ENCODE measurements at regions not wholly inside any gene's neighbourhood (a gene's known extent, or its start where the extent isn't known, plus 50 kb on each side); places are given as distances from the start of the nearest gene placed in this dataset.

- DNase-seq, result peak; percentile 73
- Histone ChIP-seq H3K4me3 (ENCODE audit: low read length) (no peak overlapping the region), H3K9me3 (ENCODE audit: control insufficient read depth, low read length) (no peaks in the 10 kb centered on the region), H3K36me3 (ENCODE audit: control insufficient read depth, insufficient read depth, low read length) (no peaks in the 10 kb centered on the region), H3K9ac (ENCODE audit: extremely low read depth, low read length, poor library complexity, severe bottlenecking) (no peak overlapping the region), H3K27ac (ENCODE audit: low read depth, low read length) (peak overlapping the region; percentile 74), H3K4me1 (ENCODE audit: control insufficient read depth, insufficient read depth, low read length) (peaks cover 3% of the 10 kb centered on the region), H3K27me3 (ENCODE audit: control insufficient read depth, insufficient read depth, low read length, poor library complexity, severe bottlenecking) (peaks cover 10% of the 10 kb centered on the region)
- H3K4me1 Mint-ChIP-seq, result peaks cover 14% of the 10 kb centered on the region
- no peaks in the 10 kb centered on the region for H3K36me3 Mint-ChIP-seq (ENCODE audit: low read depth)
- WGBS, 2 experiments (ENCODE audit: insufficient coverage in 1 of 2, insufficient read length in 1 of 2), result 61 to 74% methylated on average over 5 to 12 of the region's 12 CpGs
- H3K9me3 Mint-ChIP-seq, result no peaks in the 10 kb centered on the region
- TF ChIP-seq CTCF (conservative IDR thresholded peaks at IDR 0.05), result peak; percentile 61
- H3K27ac Mint-ChIP-seq, result no peak overlapping the region
- peaks cover 16% of the 10 kb centered on the region for H3K27me3 Mint-ChIP-seq (ENCODE audit: insufficient read depth)
- no peak overlapping the region for H3K4me3 Mint-ChIP-seq
These were observed 140.8 kb downstream of the BARX1 start for GRCh38 chr9:93814077-93814956.

DNA sequence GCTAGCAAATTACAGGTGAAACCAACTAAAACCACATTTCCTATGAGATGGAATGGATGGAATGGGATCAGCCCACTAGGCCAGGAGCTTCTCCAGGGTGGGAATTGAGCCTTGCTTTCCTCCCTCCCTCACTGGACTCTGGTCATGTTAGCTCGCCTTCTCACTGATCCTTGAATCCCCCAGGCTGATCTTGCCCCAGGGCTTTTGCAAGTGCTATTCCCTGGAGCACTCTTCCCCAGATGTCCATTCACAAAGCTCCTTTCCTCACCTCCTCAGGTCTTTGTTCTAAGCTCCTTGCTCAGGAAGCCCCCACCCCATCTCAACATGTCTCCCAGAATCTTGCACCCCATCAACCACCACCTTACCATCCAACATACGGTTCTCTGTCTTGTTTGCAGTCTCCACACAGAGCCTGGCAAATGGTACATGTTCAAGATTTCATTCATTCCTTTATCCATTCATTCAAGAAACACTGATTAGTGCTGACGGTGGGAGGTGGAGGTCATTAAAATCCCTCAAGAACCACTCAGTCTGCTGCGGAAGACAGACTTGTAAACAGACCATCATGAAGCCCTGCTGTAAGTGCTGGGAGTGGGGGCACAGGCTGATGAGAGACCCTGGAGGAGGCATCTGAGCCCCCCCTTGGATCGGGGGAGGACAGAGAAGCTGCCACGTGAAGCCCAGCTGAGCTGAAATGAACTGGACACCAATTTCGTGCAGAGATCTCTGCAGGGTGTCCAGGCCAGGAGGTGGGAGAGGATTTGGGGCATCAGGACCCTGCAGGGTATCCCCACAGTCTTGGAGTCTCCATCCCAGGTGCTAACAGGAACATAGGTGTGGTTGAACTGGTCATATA lies 141.7 kb downstream of the BARX1 start:
- H3K4me3 Mint-ChIP-seq, result no peak overlapping the region
- no peaks in the 10 kb centered on the region for H3K36me3 ChIP-seq (ENCODE audit: control insufficient read depth, insufficient read depth, low read length)
- H3K4me3 ChIP-seq (ENCODE audit: low read length), result no peak overlapping the region
- WGBS, 2 experiments (ENCODE audit: insufficient coverage in 1 of 2, insufficient read length in 1 of 2), result 80 to 81% methylated on average over 5 to 7 of the region's 7 CpGs
- peaks cover 3% of the 10 kb centered on the region for H3K4me1 ChIP-seq (ENCODE audit: control insufficient read depth, insufficient read depth, low read length)
- H3K9me3 ChIP-seq (ENCODE audit: control insufficient read depth, low read length), result no peaks in the 10 kb centered on the region
- TF ChIP-seq CTCF (conservative IDR thresholded peaks at IDR 0.05), result no peak
- H3K27ac Mint-ChIP-seq, result no peak overlapping the region
- peaks cover 11% of the 10 kb centered on the region for H3K27me3 Mint-ChIP-seq (ENCODE audit: insufficient read depth)
- no peak for DNase-seq
- peaks cover 14% of the 10 kb centered on the region for H3K4me1 Mint-ChIP-seq
- H3K9ac ChIP-seq (ENCODE audit: extremely low read depth, low read length, poor library complexity, severe bottlenecking), result no peak overlapping the region
- peaks cover 10% of the 10 kb centered on the region for H3K27me3 ChIP-seq (ENCODE audit: control insufficient read depth, insufficient read depth, low read length, poor library complexity, severe bottlenecking)
- H3K9me3 Mint-ChIP-seq, result no peaks in the 10 kb centered on the region
- H3K36me3 Mint-ChIP-seq (ENCODE audit: low read depth), result no peaks in the 10 kb centered on the region
- no peak overlapping the region for H3K27ac ChIP-seq (ENCODE audit: low read depth, low read length)

GRCh38 chr9:93812410-93812668 lies 142.8 kb downstream of the BARX1 start:
- H3K4me1 ChIP-seq (ENCODE audit: control insufficient read depth, insufficient read depth, low read length), result peaks cover 3% of the 10 kb centered on the region
- H3K27ac ChIP-seq (ENCODE audit: low read depth, low read length), result no peak overlapping the region
- Mint-ChIP-seq H3K27me3 (ENCODE audit: insufficient read depth) (peaks cover 5% of the 10 kb centered on the region), H3K27ac (no peak overlapping the region), H3K9me3 (no peaks in the 10 kb centered on the region), H3K4me3 (no peak overlapping the region), H3K4me1 (peaks cover 14% of the 10 kb centered on the region), H3K36me3 (ENCODE audit: low read depth) (no peaks in the 10 kb centered on the region)
- no peak overlapping the region for H3K9ac ChIP-seq (ENCODE audit: extremely low read depth, low read length, poor library complexity, severe bottlenecking)
- H3K4me3 ChIP-seq (ENCODE audit: low read length), result no peak overlapping the region
- DNase-seq, result no peak
- H3K36me3 ChIP-seq (ENCODE audit: control insufficient read depth, insufficient read depth, low read length), result no peaks in the 10 kb centered on the region
- no peak for TF ChIP-seq CTCF (conservative IDR thresholded peaks at IDR 0.05)
- H3K9me3 ChIP-seq (ENCODE audit: control insufficient read depth, low read length), result no peaks in the 10 kb centered on the region
- WGBS, 2 experiments (ENCODE audit: insufficient coverage in 1 of 2, insufficient read length in 1 of 2), result 94% methylated on average over 1 of the region's 1 CpG; no CpG with 5 or more reads in 1 of the 2 experiments
- H3K27me3 ChIP-seq (ENCODE audit: control insufficient read depth, insufficient read depth, low read length, poor library complexity, severe bottlenecking), result peaks cover 8% of the 10 kb centered on the region
